Endothelial cell of umbilical vein (primary cell): ENCODE measurements at regions not wholly inside any gene's neighbourhood (a gene's known extent, or its start where the extent isn't known, plus 50 kb on each side); places are given as distances from the start of the nearest gene placed in this dataset.

ENCODE experiments used
- EZH2 ChIP-seq: IDR thresholded peaks from 2 replicates; pipeline ENCODE4 v1.6.1; 2012; ENCODE audit warnings: borderline replicate concordance, low read depth, mild to moderate bottlenecking, moderate library complexity, low read length, inconsistent platforms; ENCODE audit not compliant: severe bottlenecking
- POLR2AphosphoS5 ChIP-seq: IDR thresholded peaks from 2 replicates; pipeline ENCODE4 v1.6.1; 2012; ENCODE audit warnings: low read depth, mild to moderate bottlenecking, control low read depth, low read length, moderate library complexity; ENCODE audit not compliant: insufficient read depth
- TF ChIP-seq, protein P1 (sequence below), 2 donors: IDR thresholded peaks; 1 replicate in 1 of 2; 2 replicates in 1 of 2; pipeline ENCODE4 v1.5.1; 2011; ENCODE audit warnings: low read length in 2 of 2, mild to moderate bottlenecking in 2 of 2, moderate library complexity in 2 of 2, control low read depth in 1 of 2, inconsistent platforms in 1 of 2, low read depth in 1 of 2; ENCODE audit not compliant: insufficient read depth in 1 of 2; ENCODE audit errors: extremely low read depth in 1 of 2

- TF ChIP-seq, protein P1, sequence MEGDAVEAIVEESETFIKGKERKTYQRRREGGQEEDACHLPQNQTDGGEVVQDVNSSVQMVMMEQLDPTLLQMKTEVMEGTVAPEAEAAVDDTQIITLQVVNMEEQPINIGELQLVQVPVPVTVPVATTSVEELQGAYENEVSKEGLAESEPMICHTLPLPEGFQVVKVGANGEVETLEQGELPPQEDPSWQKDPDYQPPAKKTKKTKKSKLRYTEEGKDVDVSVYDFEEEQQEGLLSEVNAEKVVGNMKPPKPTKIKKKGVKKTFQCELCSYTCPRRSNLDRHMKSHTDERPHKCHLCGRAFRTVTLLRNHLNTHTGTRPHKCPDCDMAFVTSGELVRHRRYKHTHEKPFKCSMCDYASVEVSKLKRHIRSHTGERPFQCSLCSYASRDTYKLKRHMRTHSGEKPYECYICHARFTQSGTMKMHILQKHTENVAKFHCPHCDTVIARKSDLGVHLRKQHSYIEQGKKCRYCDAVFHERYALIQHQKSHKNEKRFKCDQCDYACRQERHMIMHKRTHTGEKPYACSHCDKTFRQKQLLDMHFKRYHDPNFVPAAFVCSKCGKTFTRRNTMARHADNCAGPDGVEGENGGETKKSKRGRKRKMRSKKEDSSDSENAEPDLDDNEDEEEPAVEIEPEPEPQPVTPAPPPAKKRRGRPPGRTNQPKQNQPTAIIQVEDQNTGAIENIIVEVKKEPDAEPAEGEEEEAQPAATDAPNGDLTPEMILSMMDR (IDR thresholded peaks at IDR 0.05; ENCODE audit: extremely low read depth in 1 of 2, insufficient read depth in 1 of 2, low read depth in 1 of 2, low read length in 2 of 2) = no peak
- TF ChIP-seq EZH2 = no peak
- no peak for TF ChIP-seq POLR2AphosphoS5
Observed at GRCh38 chr2:41846962-41847361, 200.9 kb upstream of the PKDCC start.
